GM19468 (cell line): ENCODE measurements at regions not wholly inside any gene's neighbourhood (a gene's known extent, or its start where the extent isn't known, plus 50 kb on each side); places are given as distances from the start of the nearest gene placed in this dataset.
"Not testable (repeated sequence)": the region's sequence is repeated elsewhere in the genome, so short reads cannot be mapped to it uniquely, and the experiment has no call there.

Source experiments
- ATAC-seq: cut with Tn5 transposase; IDR thresholded peaks from one replicate; pipeline ENCODE4 v1.9.1; 2021; ENCODE audit warnings: mild to moderate bottlenecking, moderate library complexity, moderate number of reproducible peaks; ENCODE audit not compliant: unreplicated experiment; ENCODE audit errors: extremely low read depth

GRCh38 chr10:9560976-9561375 lies 1456.7 kb upstream of the CELF2 start:
- no peak for ATAC-seq

- ATAC-seq: no peak
These were observed 1455.7 kb upstream of the CELF2 start for GRCh38 chr10:9561821-9562505.

- no peak for ATAC-seq
These were observed 1439.9 kb upstream of the CELF2 start for GRCh38 chr10:9577746-9578145.

GRCh38 chr10:9579110-9579705 lies 1438.5 kb upstream of the CELF2 start:
- ATAC-seq: no peak

GRCh38 chr10:9582803-9583202 lies 1434.9 kb upstream of the CELF2 start:
- not testable (repeated sequence) for ATAC-seq

GRCh38 chr10:9596368-9596920 lies 1421.2 kb upstream of the CELF2 start:
- no peak for ATAC-seq

- ATAC-seq: no peak
These were observed 1414.7 kb upstream of the CELF2 start for GRCh38 chr10:9602998-9603397.

- no peak for ATAC-seq
These were observed 1413.7 kb upstream of the CELF2 start for GRCh38 chr10:9603972-9604371.

- no peak for ATAC-seq
These were observed 1412.4 kb upstream of the CELF2 start for GRCh38 chr10:9605231-9605630.

GRCh38 chr10:9608602-9609001 lies 1409.1 kb upstream of the CELF2 start:
- ATAC-seq: no peak

- ATAC-seq: peak; percentile 87
These were observed 1404.2 kb upstream of the CELF2 start for GRCh38 chr10:9613338-9614075.

GRCh38 chr10:9615189-9615588 lies 1402.5 kb upstream of the CELF2 start:
- no peak for ATAC-seq

- no peak for ATAC-seq
These were observed 1396.5 kb upstream of the CELF2 start for GRCh38 chr10:9621216-9621615.

- ATAC-seq: no peak
These were observed 1392.4 kb upstream of the CELF2 start for GRCh38 chr10:9625304-9625703.

GRCh38 chr10:9634466-9634865 lies 1383.2 kb upstream of the CELF2 start:
- ATAC-seq: no peak

GRCh38 chr10:9635691-9636090 lies 1382.0 kb upstream of the CELF2 start:
- ATAC-seq: no peak

- ATAC-seq: no peak
These were observed 1381.5 kb upstream of the CELF2 start for GRCh38 chr10:9636216-9636615.

GRCh38 chr10:9643782-9644181 lies 1373.9 kb upstream of the CELF2 start:
- no peak for ATAC-seq

GRCh38 chr10:9645404-9645803 lies 1372.3 kb upstream of the CELF2 start:
- no peak for ATAC-seq

GRCh38 chr10:9645928-9646600 lies 1371.6 kb upstream of the CELF2 start:
- no peak for ATAC-seq

GRCh38 chr10:9654261-9654660 lies 1363.4 kb upstream of the CELF2 start:
- ATAC-seq: no peak
